Body of pancreas (tissue), 4 donors: ENCODE measurements at regions not wholly inside any gene's neighbourhood (a gene's known extent, or its start where the extent isn't known, plus 50 kb on each side); places are given as distances from the start of the nearest gene placed in this dataset.

Experiments used
- ATAC-seq: fragments of 150-250 bp; one replicate; pipeline ENCODE4 v1.9.1; 2016
- DNase-seq, 4 donors: peaks; one replicate each; pipeline ENCODE4 v3.0.0-alpha.2; 2019
- H3K27ac ChIP-seq, 4 donors: fragments of 200-600 bp; sonication (generic); 1 replicate in 3 of 4; 2 replicates in 1 of 4; pipeline versions ENCODE4 v1.5.1 to v1.6.1; 2016 to 2019; ENCODE audit warnings: mild to moderate bottlenecking in 1 of 4, mixed read lengths in 1 of 4, moderate library complexity in 1 of 4
- H3K27me3 ChIP-seq, 2 donors: fragments of 200-600 bp; sonication (generic); one replicate each; pipeline ENCODE4 v1.6.0; 2016; ENCODE audit warnings: mild to moderate bottlenecking in 1 of 2
- H3K36me3 ChIP-seq, 2 donors: fragments of 200-600 bp; sonication (generic); replicated peaks in 1 of 2; 2 replicates each; pipeline ENCODE4 v1.5.1; 2016; ENCODE audit warnings: low read depth in 2 of 2; ENCODE audit not compliant: insufficient read depth in 1 of 2
- H3K4me1 ChIP-seq: fragments of 200-600 bp; sonication (generic); one replicate; pipeline ENCODE4 v1.6.0; 2016
- H3K4me3 ChIP-seq, 2 donors: fragments of 200-600 bp; sonication (generic); 1 replicate in 1 of 2; 2 replicates in 1 of 2; pipeline ENCODE4 v1.5.1; 2016 to 2019
- H3K9me3 ChIP-seq, 3 donors: fragments of 200-600 bp; sonication (generic); 1 replicate in 2 of 3; 2 replicates in 1 of 3; pipeline ENCODE4 v1.5.1; 2016
- POLR2A ChIP-seq, 3 donors: fragments of 450-650 bp; IDR thresholded peaks; one replicate each; pipeline ENCODE4 v1.6.1; 2016; ENCODE audit warnings: antibody characterized with exemption in 3 of 3, mild to moderate bottlenecking in 2 of 3
- WGBS, 2 donors: methylation state at CpG; one replicate each; pipeline ENCODE4 v1.1.5; 2017; 5-methylcytosine and 5-hydroxymethylcytosine counted together
- intact Hi-C: fragments of 100-400 bp; cut with DNase I; formaldehyde crosslinking; loops from one replicate; pipeline ENCODE4 v1.15.1; 2023
- TF ChIP-seq, protein P1 (sequence below), 7 experiments: fragments of 450-650 bp in 4 of 7; fragments of 200-600 bp in 3 of 7; sonication (generic) in 3 of 7; IDR thresholded peaks; one replicate each; pipeline ENCODE4 v1.5.1; 2016 to 2019; ENCODE audit warnings: antibody characterized with exemption in 7 of 7

DNA sequence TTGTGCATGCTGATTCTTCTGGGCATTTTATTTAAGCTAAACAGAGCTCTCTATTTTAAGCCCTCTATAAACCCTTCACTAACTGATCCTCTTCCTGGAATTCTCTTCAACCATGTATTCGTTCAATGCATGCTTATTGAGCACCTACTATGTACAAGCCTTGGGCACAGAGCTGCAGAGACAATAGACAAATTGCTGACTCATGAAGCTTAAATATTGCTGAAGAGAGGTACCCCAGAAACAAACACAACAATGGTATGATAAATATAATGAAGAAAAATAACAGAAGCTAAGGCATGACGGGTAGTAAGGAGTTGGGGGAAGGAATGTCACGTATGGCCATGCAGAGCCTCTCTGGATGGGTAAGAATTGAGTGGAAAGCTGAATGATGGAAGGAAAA, 222.2 kb downstream of the PPARGC1A start:
- DNase-seq: no peak
- 53 to 59% methylated on average over 3 of the region's 3 CpGs for WGBS, 2 donors
- intact Hi-C loops: no loop called here

DNA sequence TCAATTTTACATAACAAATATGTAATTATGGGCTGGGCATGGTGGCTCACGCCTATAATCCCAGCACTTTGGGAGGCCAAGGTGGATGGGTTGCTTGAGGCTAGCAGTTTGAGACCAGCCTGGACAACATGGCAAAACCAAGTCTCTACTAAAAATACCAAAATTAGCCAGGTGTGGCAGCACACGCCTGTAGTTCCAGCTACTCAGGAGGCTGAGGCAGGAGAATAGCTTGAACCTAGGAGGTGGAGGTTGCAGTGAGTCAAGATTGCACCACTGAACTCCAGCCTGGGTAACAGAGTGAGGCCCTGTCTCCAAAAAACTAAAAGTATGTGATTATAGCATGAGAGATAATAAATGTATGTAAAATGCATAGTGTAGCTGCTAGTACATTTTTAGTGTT, 229.0 kb downstream of the PPARGC1A start:
- no peak for ATAC-seq
- Histone ChIP-seq H3K9me3 (no peaks in the 10 kb centered on the region), H3K27ac (no peak overlapping the region), H3K4me3 (no peak overlapping the region), H3K36me3 (no peaks in the 10 kb centered on the region), H3K27me3 (no peaks in the 10 kb centered on the region), H3K4me1 (no peaks in the 10 kb centered on the region)
- WGBS, 2 donors: 39 to 63% methylated on average over 2 of the region's 2 CpGs
- TF ChIP-seq, protein P1, sequence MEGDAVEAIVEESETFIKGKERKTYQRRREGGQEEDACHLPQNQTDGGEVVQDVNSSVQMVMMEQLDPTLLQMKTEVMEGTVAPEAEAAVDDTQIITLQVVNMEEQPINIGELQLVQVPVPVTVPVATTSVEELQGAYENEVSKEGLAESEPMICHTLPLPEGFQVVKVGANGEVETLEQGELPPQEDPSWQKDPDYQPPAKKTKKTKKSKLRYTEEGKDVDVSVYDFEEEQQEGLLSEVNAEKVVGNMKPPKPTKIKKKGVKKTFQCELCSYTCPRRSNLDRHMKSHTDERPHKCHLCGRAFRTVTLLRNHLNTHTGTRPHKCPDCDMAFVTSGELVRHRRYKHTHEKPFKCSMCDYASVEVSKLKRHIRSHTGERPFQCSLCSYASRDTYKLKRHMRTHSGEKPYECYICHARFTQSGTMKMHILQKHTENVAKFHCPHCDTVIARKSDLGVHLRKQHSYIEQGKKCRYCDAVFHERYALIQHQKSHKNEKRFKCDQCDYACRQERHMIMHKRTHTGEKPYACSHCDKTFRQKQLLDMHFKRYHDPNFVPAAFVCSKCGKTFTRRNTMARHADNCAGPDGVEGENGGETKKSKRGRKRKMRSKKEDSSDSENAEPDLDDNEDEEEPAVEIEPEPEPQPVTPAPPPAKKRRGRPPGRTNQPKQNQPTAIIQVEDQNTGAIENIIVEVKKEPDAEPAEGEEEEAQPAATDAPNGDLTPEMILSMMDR (IDR thresholded peaks at IDR 0.05): no peak
- TF ChIP-seq POLR2A (IDR thresholded peaks at IDR 0.05): no peak
- no peak for DNase-seq
- intact Hi-C loops: no loop called here

More for the DNA sequence above, 222.2 kb downstream of the PPARGC1A start:
- TF ChIP-seq, protein P1 (IDR thresholded peaks at IDR 0.05): no peak
- TF ChIP-seq POLR2A (IDR thresholded peaks at IDR 0.05): no peak
- Histone ChIP-seq H3K27ac (no peak overlapping the region), H3K27me3 (no peaks in the 10 kb centered on the region), H3K4me1 (no peaks in the 10 kb centered on the region), H3K9me3 (no peaks in the 10 kb centered on the region), H3K4me3 (no peak overlapping the region), H3K36me3 (no peaks in the 10 kb centered on the region)
- ATAC-seq: no peak

DNA sequence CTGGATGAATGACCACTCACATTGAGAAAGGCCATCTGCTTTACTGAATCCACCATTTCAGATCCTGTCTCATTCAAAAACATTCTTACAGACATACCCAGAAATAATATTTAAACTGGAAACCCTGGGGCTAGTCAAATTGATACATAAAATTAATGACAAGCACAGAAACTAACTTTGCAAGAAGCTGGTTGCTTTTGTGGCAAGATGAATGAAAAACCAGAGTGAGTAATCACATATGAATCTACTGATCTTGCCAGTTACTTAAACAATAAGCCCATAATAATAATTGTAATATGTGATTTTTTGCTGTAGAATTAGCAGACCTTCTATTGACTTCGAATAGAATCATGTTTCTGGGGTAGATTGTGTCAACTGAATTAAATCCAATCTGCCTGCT, 235.1 kb downstream of the PPARGC1A start:
- DNase-seq (no peak), ATAC-seq (no peak)
- no peaks in the 10 kb centered on the region for H3K36me3 ChIP-seq
- TF ChIP-seq, protein P1 (IDR thresholded peaks at IDR 0.05): no peak
- TF ChIP-seq POLR2A (IDR thresholded peaks at IDR 0.05): no peak
- H3K27me3 ChIP-seq: no peaks in the 10 kb centered on the region
- H3K4me3 ChIP-seq: no peak overlapping the region
- 32 to 48% methylated on average over 1 of the region's 1 CpG for WGBS, 2 donors
- H3K4me1 ChIP-seq: no peaks in the 10 kb centered on the region
- H3K9me3 ChIP-seq: no peaks in the 10 kb centered on the region
- intact Hi-C loops: no loop called here
- H3K27ac ChIP-seq: no peak overlapping the region

DNA sequence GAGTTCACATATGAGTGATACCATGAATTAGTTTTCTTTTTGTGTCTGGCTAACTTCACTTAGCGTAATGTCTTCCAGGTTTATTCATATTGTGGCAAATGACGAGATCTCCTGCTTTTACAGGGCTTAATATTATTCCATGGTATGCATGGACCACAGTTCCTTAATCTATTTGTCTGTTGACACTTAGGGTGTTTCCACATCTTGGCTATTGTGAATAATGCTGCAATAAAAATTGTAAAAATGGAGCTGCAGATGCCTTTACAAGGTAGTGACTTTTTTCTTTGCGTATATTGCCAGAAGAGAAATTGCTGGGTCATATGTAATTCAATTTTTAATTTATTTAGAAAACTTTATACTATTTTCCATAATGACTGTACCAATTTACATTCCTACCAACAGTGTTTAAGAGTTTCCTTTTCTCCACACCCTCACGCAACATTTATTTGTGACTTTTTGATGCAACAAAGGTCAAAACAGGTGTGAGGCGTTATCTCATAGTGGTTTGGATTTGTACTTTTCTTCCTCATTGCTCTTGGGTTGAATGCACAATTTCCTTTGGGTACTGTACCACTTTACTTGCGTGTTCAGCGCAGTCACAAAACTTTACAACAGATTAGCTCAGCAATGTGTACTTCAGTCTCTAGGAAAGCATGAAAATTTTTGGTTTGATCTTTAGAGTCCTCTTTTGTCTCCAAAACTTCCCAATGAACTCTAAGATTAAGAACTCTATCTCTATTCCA, 240.8 kb downstream of the PPARGC1A start:
- no peak for TF ChIP-seq POLR2A (IDR thresholded peaks at IDR 0.05)
- TF ChIP-seq, protein P1 (IDR thresholded peaks at IDR 0.05): no peak
- H3K9me3 ChIP-seq: no peaks in the 10 kb centered on the region
- no peak overlapping the region for H3K27ac ChIP-seq
- H3K4me1 ChIP-seq: no peaks in the 10 kb centered on the region
- no peak for ATAC-seq
- H3K36me3 ChIP-seq: no peaks in the 10 kb centered on the region
- DNase-seq: no peak
- H3K4me3 ChIP-seq: no peak overlapping the region
- 70 to 76% methylated on average over 7 of the region's 7 CpGs for WGBS, 2 donors
- intact Hi-C loops: no loop called here
- H3K27me3 ChIP-seq: no peaks in the 10 kb centered on the region

DNA sequence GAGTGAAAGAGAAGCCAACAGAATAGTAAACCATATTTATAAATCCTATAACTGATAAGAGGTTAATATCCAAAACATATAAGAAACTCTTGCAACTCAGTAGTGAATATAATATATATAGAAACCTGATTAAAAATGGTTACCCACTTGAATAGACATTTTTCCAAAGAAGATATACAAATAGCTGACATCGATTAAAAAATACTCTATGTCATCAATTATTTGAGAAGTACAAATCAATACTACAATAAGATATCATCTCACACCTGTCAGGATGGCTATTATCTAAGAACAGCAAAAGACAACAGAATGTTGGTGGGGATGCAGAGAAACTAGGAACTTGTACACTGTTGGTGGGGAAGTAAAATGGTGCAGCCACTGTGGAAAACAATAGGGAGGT, 254.4 kb downstream of the PPARGC1A start:
- no peak overlapping the region for H3K27ac ChIP-seq
- intact Hi-C loops: no loop called here
- DNase-seq: no peak
- H3K9me3 ChIP-seq: no peaks in the 10 kb centered on the region
- no peak for TF ChIP-seq POLR2A (IDR thresholded peaks at IDR 0.05)
- TF ChIP-seq, protein P1 (IDR thresholded peaks at IDR 0.05): no peak
- 68 to 72% methylated on average over 1 of the region's 1 CpG for WGBS, 2 donors
- no peak for ATAC-seq
- no peak overlapping the region for H3K4me3 ChIP-seq
- H3K36me3 ChIP-seq: no peaks in the 10 kb centered on the region
- no peaks in the 10 kb centered on the region for H3K4me1 ChIP-seq
- no peaks in the 10 kb centered on the region for H3K27me3 ChIP-seq
